ENCODE measurements at regions not wholly inside any gene's neighbourhood (a gene's known extent, or its start where the extent isn't known, plus 50 kb on each side); places are given as distances from the start of the nearest gene placed in this dataset.

DNA sequence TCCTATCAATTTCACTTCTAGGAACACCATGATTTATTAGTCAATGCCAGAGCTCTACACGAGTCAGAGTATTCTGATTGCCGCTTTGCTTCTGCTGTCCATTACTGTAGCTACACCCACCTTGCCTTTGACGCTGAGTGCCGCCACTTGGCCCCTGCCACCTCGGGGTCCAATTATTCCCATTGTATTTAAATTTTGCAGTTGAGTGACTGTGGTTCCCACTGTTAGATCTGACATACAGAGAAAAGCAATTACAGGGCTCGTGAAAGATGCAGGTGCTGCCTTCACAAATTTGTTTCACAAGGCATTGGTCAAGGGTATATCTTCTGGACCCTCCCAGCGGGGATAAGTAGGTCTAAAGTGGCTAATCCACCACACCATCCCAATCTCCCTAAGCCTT, 428.9 kb downstream of the SIPA1L2 start:
- TF ChIP-seq, protein P1, sequence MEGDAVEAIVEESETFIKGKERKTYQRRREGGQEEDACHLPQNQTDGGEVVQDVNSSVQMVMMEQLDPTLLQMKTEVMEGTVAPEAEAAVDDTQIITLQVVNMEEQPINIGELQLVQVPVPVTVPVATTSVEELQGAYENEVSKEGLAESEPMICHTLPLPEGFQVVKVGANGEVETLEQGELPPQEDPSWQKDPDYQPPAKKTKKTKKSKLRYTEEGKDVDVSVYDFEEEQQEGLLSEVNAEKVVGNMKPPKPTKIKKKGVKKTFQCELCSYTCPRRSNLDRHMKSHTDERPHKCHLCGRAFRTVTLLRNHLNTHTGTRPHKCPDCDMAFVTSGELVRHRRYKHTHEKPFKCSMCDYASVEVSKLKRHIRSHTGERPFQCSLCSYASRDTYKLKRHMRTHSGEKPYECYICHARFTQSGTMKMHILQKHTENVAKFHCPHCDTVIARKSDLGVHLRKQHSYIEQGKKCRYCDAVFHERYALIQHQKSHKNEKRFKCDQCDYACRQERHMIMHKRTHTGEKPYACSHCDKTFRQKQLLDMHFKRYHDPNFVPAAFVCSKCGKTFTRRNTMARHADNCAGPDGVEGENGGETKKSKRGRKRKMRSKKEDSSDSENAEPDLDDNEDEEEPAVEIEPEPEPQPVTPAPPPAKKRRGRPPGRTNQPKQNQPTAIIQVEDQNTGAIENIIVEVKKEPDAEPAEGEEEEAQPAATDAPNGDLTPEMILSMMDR (IDR thresholded peaks at IDR 0.05), result no peak
- no peak for TF ChIP-seq POLR2AphosphoS5 (IDR thresholded peaks at IDR 0.05)
- no peak for TF ChIP-seq POLR2A (IDR thresholded peaks at IDR 0.05)
- TF ChIP-seq EP300 (IDR thresholded peaks at IDR 0.05), result no peak

All from gastroesophageal sphincter (tissue), 3 donors.